NCI-H2171 (cell line): ENCODE measurements at regions not wholly inside any gene's neighbourhood (a gene's known extent, or its start where the extent isn't known, plus 50 kb on each side); places are given as distances from the start of the nearest gene placed in this dataset.
A peak's percentile ranks its signal among the peaks of the same experiment; 100 is the strongest.

ENCODE experiments used
- DNase-seq: peaks from one replicate; lab custom pipeline; 2025; lab: John Stamatoyannopoulos, UW

DNA sequence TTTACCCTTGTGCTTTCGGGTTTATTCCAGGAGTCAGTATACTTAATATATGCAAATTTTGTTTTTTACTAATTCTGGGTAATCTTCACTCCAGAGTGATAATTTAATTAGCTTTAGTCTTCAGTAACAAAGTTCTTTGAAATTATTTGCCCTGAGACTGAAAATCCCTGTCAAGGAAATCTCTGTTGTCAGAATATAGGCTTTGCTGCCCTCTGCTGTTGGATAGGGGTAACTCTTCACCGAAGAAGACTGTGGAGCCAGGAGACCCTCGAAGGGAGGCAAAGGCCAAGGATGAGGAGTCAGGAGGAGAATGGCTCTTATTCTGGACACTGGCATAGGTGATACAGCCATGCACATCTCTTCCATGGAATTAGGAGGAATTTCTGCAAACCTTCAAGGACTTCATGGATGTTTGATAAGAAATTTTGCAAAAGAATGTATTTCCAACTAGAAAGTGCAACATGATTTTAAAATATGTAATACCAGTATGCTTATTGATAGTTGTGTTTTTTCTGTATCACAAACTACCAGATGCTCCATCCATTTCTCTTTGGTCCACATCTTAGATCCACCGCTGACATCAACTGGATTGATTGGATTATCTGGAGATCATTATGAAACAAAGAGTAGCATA is 182.3 kb downstream of the RDH14 start:
- peak; percentile 46 for DNase-seq

DNA sequence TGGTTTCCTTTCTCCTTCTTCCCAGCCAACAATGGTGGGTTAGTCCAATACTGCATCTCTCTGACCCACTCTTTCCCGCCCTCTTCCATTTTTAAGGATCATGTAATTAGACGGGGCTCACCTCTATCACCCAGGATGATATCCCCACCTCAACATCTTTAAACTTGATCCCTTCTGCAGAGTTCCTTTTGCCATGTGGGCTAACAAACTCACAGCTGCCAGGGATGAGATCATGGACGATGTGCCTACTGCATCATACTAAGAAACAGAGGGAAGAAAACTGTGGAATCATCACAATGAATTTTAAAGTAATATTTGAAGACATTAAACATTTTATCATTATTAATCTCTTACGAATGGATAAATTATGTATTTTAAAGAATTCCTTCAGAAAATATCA is 183.5 kb downstream of the RDH14 start:
- no peak for DNase-seq

DNA sequence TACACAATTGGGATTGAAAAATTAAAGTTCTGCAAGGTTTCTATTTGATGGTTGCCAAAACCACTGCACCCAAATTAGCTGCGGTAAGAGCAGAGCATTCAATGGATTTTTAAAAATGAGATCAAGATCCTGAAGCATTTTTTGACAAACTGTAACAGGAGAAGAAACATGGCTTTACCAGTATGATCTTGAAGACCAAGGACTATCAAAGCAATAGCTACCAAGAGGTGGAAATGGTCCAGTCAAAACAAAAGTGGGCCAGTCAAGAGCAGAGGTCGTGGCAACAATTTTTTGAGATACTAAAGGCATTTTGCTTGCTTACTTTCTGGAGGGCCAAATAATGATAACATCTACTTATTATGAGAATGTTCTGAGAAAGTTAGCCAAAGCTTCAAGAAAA is 186.8 kb downstream of the RDH14 start:
- no peak for DNase-seq

DNA sequence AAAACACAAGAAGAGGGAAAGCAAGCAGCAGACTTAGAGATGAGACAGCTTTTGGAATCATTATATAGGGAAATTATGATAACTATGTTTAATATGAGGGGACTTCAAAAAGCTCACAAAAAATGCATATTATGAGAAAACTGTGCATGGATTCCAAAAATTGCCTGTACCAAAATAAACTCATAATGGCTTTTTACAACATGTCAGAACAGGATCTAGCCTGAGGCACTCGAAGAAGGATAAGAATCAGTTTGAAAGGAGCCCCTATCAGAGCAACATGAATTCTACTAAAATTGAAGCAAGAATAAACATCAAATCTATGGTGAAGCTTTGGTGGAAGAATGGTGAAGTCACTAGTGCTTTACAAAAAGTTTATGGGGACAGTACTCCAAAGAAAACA is 187.4 kb downstream of the RDH14 start:
- no peak for DNase-seq

DNA sequence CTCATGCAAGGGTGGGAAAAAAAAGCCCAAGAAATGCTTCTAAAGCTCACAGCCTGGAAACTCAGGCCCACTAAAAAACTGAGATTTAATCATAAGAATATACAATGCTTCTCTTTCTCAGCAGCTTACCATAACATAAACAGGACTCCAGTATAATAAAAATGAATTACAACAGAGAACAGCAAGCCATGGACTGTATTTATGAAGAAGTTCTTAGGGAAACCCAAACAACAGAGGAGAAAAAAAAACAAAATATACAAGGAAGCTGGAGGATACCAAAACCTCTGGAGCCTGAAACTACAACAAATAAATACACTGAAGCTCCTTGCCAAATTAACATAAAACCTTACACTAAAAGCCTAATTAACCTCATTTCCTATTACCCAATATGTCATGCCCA is 187.8 kb downstream of the RDH14 start:
- no peak for DNase-seq

DNA sequence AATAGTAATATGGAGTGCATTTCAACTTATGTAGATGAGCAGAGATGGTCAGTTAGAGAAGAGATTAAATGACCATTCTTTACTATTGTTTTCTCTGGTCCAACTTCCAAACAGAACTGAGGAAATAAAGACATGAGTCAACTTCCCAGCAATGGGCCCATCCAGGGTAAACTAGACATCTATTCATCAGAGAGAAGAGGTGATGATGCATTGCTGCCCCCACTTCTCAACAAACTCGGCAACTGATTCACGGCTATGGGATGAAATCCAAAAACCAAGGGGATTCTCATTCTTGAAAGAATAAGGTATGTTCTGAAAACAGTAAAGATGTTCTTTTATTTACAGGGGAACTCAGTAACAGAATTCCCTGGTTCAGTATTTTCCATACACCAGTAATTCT is 190.7 kb downstream of the RDH14 start:
- no peak for DNase-seq

DNA sequence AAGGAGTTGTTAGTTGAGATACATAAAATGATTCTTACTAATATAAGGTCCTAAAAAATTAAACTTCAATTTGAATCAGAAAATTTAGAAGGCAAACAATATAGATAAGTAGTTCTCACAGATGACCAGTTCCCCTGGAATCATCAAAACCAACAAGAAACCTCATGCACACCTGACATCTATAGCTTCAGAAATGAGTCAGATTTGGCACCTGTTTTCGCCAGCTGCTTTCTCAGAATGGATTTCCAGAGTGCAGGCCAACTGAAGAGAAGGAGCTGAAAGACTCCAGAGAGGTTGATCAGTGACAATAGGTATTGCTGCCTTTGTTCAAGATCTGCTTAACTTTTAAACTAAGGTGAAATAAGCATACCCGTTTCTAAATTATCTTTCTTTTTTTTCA is 192.4 kb downstream of the RDH14 start:
- no peak for DNase-seq

DNA sequence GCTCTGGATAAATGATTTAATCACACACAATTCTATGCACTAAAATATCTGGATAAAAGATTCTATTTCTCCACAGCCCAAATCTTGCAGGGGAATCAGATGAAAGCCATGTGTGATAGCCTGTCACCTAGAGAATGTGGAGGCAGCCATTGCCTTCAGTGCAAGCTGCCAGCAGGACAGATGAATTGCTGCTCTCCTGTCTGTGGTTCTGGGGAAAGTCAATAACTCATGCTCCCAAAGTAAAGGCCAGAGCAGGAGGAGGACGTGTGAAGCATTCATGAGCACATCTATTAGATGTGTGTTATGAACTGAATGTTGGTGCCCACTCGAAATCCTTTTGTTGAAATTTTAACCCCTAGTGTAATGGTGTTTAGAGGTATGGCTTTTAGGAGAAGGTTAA is 195.1 kb downstream of the RDH14 start:
- no peak for DNase-seq

DNA sequence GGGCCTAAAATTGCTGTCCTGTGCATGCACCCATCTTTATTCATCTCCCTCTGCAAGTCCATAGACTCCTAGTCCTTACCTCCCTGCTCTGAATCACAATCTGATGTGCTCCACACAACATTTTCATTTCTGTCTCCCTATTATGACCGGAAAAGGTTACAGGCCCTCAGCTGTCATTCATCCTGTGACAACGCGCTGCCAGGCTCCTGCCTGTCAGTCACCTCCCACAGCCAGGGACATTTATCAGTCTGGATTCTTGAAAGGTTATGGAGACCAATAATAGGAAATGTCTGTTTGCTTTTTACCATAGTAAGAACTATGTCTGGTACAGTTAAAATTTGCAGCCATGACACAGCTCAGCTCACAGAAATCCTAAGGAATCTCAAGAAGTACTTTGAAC is 197.1 kb downstream of the RDH14 start:
- DNase-seq = no peak

DNA sequence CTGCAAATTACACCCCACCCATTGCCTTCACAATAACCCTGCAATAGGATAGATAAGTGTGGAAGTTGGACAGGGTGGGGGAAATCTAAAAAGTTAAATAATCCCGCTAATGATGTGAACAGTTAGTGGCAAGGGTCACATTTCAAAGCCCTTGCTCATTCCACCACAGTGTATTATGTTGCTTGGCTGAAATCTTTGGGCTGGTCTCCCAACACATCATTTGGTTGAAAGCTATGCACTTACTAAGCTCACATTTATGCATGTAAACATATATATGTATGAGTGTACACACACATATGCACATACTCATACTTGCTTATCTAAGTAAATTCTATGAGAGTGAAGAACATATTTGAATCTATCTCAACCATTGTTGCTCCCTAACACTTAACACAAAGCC is 197.8 kb downstream of the RDH14 start:
- DNase-seq = no peak

DNA sequence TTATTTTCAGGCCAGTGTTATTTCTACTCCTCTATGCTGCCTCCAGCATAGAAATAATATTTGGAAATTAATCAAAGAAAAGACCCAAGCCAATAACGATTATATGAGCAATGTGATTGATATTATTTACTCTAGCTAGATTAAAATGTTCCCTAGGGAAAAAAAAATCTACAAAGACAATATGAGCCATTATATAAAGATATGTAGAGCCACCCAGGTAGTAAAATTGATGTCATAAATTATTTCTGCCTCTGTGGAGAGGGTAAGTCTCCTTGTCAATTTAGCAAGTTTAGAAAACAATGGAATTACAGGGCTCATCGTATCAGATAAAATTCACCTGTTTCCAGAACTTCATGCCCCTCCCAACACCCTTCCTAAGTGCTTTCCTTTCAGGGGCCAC is 202.9 kb downstream of the RDH14 start:
- DNase-seq = no peak

DNA sequence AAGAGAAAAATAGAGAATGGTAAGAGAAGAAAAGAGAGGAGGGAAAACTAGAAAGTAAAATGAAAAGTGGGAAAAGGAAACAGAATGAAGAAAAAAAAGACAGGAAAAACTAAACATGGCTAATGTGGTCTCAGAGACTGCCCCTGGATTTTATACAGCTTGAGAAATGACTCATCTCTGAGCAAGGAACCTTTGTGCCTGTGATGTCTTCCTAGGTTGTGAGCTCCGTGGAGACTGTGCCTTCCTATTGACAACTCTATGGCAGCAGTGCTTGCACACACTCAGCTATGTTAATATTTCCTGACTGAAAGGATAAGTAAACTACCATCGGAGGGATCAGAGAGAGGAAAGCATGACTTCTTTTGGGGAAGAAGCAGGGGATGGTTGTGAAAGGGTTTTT is 203.8 kb downstream of the RDH14 start:
- no peak for DNase-seq

DNA sequence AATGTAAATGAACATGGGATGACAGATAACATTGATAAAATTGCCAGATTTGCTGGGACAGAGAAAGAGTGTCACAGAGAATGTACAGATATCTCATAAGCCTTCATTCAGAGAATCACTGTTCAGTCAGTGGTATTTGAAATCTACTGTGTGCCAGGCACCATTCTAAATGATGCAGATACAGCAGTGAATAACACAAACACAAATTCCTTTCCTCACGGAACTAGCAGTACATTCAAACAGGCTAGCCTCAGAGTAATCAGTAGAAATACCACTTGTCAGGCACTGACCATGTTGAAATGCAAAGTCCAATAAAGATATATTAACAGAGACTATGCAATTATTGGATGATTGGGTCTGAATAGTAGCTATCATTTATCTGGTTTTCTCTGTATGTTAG is 211.0 kb downstream of the RDH14 start:
- no peak for DNase-seq

DNA sequence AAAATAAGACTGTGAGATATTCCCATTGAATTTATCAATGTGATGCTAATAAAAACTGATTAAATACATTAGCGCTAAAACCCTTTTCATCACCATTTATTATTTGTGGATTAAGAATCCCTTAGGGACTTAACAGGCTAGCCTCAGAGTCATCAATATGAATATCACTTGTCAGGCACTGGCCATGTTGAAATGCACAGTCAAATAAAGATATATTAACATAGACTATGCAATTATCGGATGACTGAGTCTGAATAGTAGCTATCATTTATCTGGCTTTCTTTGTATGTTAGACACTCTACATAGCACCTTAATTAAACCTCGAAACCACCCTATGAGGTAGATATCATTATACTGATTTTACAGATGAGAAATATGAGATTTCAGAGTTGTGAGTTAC is 213.6 kb downstream of the RDH14 start:
- DNase-seq = no peak

DNA sequence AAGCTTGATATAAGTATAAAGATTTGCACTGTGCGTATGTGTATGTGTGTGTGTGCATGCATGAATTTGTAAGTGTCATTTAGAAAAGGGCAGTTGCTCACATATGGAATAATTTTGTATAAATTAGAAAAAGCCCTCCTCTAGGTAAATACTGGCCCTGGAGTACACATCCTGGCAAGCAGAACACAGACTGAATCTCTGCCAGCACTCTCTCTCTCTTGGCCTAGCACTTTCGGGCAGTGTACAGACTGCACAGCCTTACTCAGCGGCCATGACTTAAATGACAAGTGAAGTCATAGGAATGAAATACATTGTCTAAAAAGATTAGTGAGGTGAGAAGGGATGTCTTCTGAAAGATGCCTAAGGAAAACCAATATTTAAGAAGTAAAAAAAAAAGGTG is 214.1 kb downstream of the RDH14 start:
- DNase-seq = no peak

DNA sequence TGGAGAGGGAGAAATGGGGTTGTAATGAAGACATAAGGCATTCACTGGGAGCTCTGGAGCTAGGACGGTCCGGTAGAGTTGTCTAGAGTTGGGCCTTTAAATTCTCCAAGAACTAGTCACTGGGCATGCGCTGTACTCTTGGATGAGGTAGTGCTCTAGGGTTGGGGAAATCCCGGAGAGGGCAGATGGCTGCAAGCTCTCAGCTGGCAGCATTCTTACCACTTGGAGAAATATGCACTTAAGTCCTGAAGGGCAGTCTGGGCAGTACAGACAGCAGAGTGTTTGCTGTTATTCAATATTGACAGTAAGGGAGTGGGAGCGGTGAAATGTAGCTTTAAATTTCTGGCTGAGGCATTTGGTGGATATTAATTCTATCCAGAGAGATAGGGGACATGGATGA is 214.6 kb downstream of the RDH14 start:
- no peak for DNase-seq

DNA sequence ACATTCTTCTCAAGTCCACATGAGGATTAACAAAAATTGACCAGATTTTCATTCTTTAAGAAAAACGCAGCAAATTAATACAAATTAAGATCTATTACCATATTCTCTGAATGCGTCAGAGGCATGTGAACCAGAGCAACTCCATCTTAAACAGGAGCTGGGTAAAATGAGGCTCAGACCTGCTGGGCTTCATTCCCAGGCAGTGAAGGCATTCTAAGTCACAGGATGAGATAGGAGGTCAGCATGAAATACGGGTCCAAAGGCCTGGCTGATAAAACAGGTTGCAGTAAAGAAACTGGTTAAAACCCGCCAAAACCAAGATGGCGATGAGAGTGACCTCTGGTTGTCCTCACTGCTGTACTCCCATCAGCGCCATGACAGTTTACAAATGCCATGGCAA is 217.6 kb downstream of the RDH14 start:
- DNase-seq = no peak

DNA sequence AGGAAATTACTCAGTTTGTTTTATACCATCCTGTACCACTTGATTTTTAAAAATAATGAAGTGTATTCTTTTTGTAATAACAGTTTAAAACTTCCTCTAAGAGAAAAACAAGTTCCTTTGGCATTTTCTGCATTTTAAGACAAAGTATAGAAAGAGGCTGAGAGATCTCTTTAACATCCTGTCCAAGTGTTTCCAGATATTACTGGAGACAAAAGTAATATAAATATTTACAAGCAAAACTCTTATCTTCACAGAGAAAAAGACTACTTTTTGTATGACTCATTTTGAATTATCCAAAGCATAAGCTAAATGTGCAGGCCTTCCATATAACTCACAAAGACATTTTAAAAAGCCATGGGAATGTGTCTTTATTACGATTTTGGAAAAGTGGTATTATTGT is 221.1 kb downstream of the RDH14 start:
- no peak for DNase-seq

DNA sequence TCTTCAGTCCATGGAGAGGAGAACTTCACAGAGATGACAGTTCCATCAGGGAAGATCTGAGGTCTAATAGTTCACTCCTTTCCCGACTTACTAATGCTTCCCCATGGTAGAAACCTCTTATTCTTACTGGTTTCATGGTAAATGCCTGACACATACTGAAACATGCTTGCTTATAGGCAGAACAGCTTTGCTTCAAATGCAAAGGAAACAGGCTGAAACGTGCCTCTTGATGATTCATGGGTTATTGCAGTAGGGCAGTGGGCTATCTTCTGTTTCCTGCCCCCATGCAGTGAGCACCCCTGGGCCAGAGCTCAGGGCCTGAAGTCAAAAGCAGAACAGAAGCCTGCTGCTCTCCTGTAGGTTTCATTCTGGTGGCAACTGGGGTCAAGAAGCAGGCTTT is 223.5 kb downstream of the RDH14 start:
- DNase-seq = no peak

DNA sequence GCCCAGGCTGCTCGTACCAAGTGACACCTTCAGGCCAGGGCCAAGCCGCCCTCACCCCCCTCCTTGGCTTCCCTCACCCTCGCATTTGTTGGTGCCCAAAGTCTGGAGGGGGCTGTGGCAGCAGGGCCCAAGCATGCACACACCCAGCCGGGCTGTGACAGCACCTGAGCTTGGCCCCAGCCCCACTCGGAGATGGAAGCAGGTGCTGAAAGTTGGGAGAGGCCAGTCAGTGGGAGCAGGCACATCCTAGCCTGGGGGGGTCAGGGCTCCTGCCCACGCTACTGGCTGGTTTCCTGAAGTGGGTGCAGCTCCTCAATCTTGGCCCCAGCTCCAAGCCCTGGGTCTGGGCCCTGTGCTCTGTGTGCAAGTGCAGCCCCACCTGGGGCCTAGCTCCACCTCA is 228.0 kb downstream of the RDH14 start:
- DNase-seq = no peak

DNA sequence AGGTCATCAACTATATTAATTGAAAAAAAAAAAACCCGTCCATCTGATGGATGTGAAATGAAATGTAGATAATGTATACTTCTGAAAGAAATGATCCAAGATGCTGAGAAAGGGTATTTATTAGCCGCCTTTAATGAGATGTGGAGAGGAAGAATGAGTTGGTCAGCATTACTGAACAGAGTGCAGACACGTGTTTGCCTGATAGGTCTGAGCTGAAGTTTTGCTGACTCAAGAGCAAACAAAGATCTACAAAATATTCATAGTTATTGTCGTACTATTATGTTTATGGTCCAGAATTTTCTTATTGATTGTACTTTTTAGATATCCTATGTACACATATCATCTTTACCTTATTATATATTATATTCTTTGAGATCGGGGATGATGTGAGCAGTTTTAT is 235.3 kb downstream of the RDH14 start:
- DNase-seq = no peak

DNA sequence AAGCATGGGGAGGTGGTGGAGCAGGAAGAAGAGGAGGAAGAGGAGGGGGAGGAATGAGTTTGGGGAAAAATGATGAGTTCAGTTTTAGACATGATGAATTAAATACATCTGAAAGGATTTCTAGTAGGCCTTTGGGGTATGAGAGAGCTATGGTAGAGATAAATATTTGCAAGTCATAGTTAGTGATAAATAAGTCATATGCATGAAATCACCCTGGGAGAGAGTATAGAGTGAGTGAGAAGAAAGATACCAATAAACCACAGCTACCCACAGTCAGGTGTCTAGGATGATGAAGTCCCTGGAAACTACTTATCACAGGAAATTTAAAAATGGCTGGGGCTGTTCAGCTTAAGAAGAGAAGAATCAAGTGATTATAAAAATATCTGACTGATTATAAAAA is 240.5 kb downstream of the RDH14 start:
- DNase-seq = no peak

DNA sequence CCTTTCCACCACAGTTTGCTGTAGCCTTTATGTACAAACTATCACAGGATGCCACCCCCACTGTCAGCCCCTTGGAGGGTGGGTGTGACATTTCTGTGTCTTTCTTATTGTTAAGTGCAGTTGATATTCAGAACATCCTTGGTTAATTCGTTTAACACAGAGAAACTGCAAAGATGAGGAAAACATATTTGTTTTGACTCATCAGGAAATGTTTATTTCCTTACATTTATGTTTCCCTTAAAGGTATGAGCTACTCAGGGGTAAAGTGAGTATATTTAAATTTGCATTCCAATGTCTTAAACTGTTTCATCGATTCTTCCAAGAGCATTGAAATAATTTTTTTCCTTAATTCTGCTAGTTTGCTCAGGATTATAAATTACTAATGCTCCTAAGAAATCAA is 243.4 kb downstream of the RDH14 start:
- DNase-seq = no peak

DNA sequence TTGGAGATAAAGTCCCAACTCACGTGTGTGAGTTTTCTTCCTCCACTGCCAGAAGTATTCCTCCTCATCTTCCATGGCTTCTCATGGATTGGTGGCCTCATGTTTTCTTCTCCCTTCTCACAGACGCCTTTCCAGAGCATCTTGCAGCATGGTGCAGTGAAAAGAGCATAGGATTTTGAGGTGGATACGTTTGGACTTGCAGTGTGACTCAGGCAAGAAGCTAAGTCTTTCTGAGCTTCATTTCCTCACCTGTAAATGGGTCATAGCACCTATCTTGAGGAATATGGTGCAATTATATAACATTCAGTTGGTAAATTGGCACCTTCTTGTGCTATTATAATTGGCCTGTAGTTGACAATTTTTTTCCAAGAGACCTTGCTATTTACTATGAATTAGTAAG is 247.6 kb downstream of the RDH14 start:
- no peak for DNase-seq
